ENCODE measurements at regions not wholly inside any gene's neighbourhood (a gene's known extent, or its start where the extent isn't known, plus 50 kb on each side); places are given as distances from the start of the nearest gene placed in this dataset.

DNA sequence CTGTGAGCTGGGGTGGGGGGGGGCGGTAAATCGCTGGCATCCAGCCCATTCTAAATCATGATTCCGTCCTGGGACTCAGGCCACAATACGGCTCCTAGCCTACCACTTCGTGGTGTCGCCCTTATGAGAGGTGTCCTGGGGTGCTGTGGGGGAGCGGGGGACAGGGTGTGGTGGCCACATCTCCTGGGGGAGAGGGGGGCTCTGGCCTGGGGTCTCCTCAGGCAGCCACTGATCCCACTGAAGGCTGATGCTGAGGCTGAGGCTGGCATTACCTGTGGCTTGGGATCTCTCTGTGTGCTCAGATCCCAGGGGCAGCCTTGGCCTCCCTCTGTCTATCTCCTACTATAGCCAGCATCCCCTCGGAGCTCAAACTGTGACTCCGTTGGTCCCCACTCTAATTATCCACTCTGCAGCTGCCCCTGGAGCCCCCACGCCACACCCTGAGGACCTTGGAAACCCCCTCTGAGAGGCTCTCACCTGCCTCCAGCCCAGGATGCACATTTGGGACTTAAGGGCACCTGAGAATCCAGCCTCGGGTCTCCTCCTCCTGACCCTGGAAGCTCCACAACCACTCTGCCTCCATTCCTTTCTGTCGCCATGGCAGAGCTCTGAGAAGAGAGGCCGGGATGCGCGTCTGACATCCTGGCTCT, 249.3 kb upstream of the TCERG1L start:
- WGBS, 2 experiments (ENCODE audit: insufficient coverage in 2 of 2) = 83 to 85% methylated on average over 11 to 12 of the region's 15 CpGs
- no peaks in the 10 kb centered on the region for H3K9me3 ChIP-seq (ENCODE audit: control insufficient read depth, low read length)
- no peaks in the 10 kb centered on the region for H3K4me1 ChIP-seq (ENCODE audit: control insufficient read depth, insufficient read depth, low read length, poor library complexity, severe bottlenecking)
- no peak overlapping the region for H3K4me3 ChIP-seq (ENCODE audit: extremely low read depth, insufficient read depth, low read length, poor library complexity, severe bottlenecking)
- no peak overlapping the region for H3K27ac ChIP-seq (ENCODE audit: low read depth, low read length, severe bottlenecking)
- no peaks in the 10 kb centered on the region for H3K36me3 ChIP-seq (ENCODE audit: control insufficient read depth, insufficient read depth, low read length)

- H3K9me3 ChIP-seq (ENCODE audit: control insufficient read depth, low read length) = no peaks in the 10 kb centered on the region
- H3K4me3 ChIP-seq (ENCODE audit: extremely low read depth, insufficient read depth, low read length, poor library complexity, severe bottlenecking) = no peak overlapping the region
- H3K36me3 ChIP-seq (ENCODE audit: control insufficient read depth, insufficient read depth, low read length) = no peaks in the 10 kb centered on the region
- no peak overlapping the region for H3K27ac ChIP-seq (ENCODE audit: low read depth, low read length, severe bottlenecking)
- H3K4me1 ChIP-seq (ENCODE audit: control insufficient read depth, insufficient read depth, low read length, poor library complexity, severe bottlenecking) = no peaks in the 10 kb centered on the region
- 94 to 100% methylated on average over 2 of the region's 5 CpGs for WGBS, 2 experiments (ENCODE audit: insufficient coverage in 2 of 2)
These were observed 250.4 kb upstream of the TCERG1L start for GRCh38 chr10:131561897-131562296.

- no peaks in the 10 kb centered on the region for H3K36me3 ChIP-seq (ENCODE audit: control insufficient read depth, insufficient read depth, low read length)
- H3K4me3 ChIP-seq (ENCODE audit: extremely low read depth, insufficient read depth, low read length, poor library complexity, severe bottlenecking) = no peak overlapping the region
- H3K4me1 ChIP-seq (ENCODE audit: control insufficient read depth, insufficient read depth, low read length, poor library complexity, severe bottlenecking) = no peaks in the 10 kb centered on the region
- H3K27ac ChIP-seq (ENCODE audit: low read depth, low read length, severe bottlenecking) = no peak overlapping the region
- no peaks in the 10 kb centered on the region for H3K9me3 ChIP-seq (ENCODE audit: control insufficient read depth, low read length)
- WGBS, 2 experiments (ENCODE audit: insufficient coverage in 2 of 2) = 63 to 77% methylated on average over 1 to 2 of the region's 2 CpGs
These were observed 251.9 kb upstream of the TCERG1L start for GRCh38 chr10:131563411-131563810.

DNA sequence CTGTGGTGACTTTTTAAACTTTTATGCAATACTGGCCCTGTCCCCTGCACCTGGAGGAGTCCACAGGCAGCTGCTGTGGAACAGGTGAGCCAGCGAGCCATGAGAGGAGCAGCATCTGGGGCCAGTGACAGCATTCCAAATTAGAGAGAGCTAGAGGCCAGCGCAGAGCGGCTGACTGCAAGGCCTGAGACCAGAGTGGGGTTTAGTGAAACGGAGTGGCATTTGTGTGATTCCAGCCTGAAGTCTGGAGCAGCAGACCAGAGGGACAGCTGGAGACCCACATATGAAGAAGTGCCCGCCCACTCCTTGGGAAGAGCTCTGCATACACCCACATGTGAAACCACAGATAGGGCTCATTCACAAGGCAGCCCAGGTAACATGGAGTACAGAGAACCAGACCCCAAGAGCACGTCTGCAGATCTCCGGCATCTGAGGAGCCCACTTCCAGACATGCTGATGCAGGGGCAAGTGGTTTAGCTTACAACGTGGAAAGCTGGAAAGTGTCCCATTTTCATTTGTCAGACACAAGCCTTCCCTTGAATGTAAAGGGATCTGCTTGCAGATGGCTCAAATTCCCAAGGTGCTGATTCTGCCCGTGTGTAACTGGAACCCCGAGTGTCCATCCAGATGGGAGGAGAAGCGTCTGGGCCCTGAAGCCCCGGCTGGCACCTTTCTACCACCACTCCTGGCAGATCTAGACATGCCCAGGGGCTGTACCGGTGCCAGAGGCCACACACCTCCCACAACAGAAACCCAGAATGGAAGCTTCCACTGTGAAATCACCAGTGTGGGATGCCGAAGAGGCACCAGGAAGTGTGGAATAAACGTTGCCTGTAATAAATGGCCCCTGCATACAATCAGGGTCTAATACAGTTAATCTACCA, 256.0 kb upstream of the TCERG1L start:
- Histone ChIP-seq H3K9me3 (ENCODE audit: control insufficient read depth, low read length) (no peaks in the 10 kb centered on the region), H3K27ac (ENCODE audit: low read depth, low read length, severe bottlenecking) (no peak overlapping the region), H3K4me1 (ENCODE audit: control insufficient read depth, insufficient read depth, low read length, poor library complexity, severe bottlenecking) (no peaks in the 10 kb centered on the region), H3K4me3 (ENCODE audit: extremely low read depth, insufficient read depth, low read length, poor library complexity, severe bottlenecking) (no peak overlapping the region), H3K36me3 (ENCODE audit: control insufficient read depth, insufficient read depth, low read length) (no peaks in the 10 kb centered on the region)
- WGBS, 2 experiments (ENCODE audit: insufficient coverage in 2 of 2) = 92% methylated on average over 12 of the region's 15 CpGs

GRCh38 chr10:131568866-131569265, 257.3 kb upstream of the TCERG1L start:
- 68 to 75% methylated on average over 5 to 6 of the region's 7 CpGs for WGBS, 2 experiments (ENCODE audit: insufficient coverage in 2 of 2)
- no peaks in the 10 kb centered on the region for H3K4me1 ChIP-seq (ENCODE audit: control insufficient read depth, insufficient read depth, low read length, poor library complexity, severe bottlenecking)

DNA sequence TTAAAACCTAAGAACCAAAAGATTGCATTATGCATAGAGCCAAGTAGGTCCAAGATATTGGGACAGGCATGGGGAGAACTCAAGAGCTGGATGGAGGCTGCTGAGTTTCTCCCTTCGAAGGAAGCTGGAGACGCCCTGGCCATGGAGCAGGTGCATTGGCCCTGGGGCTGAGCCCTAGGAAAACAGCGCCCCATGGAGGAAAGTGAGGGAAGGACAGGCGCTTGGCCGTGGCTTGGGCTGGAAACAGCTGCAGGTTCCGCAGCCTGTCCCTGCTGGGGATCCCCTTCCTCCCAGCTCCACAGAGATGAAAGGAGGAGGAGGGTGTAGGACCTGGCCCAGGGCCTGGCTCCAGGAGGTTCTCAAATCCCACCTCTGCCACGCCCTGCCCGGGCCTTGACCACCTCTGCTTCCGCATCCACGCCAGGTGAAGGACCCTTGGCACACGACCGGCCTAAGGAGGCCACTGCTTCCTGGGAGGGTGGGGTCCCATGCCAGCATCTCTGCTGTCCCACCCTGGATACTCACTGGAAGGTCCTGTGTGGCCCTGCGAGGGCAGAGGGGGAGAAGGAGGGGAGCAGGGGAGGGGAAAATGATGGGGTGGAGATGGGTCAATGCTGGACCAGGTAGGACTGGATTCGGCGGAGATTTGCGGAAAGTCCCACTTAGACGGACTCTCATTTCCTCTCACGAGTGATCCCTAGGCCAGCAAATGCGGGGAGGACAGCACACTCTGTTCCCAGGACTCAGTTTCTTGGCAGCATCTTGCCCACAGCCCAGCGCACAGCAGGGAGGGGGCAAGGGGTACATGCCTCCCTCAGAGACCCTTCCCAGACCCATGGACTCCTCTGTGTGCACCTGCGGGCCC, 258.6 kb upstream of the TCERG1L start:
- Histone ChIP-seq H3K9me3 (ENCODE audit: control insufficient read depth, low read length) (no peaks in the 10 kb centered on the region), H3K27ac (ENCODE audit: low read depth, low read length, severe bottlenecking) (no peak overlapping the region), H3K36me3 (ENCODE audit: control insufficient read depth, insufficient read depth, low read length) (no peaks in the 10 kb centered on the region), H3K4me1 (ENCODE audit: control insufficient read depth, insufficient read depth, low read length, poor library complexity, severe bottlenecking) (no peaks in the 10 kb centered on the region), H3K4me3 (ENCODE audit: extremely low read depth, insufficient read depth, low read length, poor library complexity, severe bottlenecking) (no peak overlapping the region)
- 81 to 82% methylated on average over 17 to 21 of the region's 21 CpGs for WGBS, 2 experiments (ENCODE audit: insufficient coverage in 2 of 2)

More at GRCh38 chr10:131568866-131569265, 257.3 kb upstream of the TCERG1L start:
- no peaks in the 10 kb centered on the region for H3K9me3 ChIP-seq (ENCODE audit: control insufficient read depth, low read length)
- no peak overlapping the region for H3K27ac ChIP-seq (ENCODE audit: low read depth, low read length, severe bottlenecking)
- H3K4me3 ChIP-seq (ENCODE audit: extremely low read depth, insufficient read depth, low read length, poor library complexity, severe bottlenecking) = no peak overlapping the region
- H3K36me3 ChIP-seq (ENCODE audit: control insufficient read depth, insufficient read depth, low read length) = no peaks in the 10 kb centered on the region

- 87 to 93% methylated on average over 12 to 13 of the region's 13 CpGs for WGBS, 2 experiments (ENCODE audit: insufficient coverage in 2 of 2)
- H3K4me3 ChIP-seq (ENCODE audit: extremely low read depth, insufficient read depth, low read length, poor library complexity, severe bottlenecking) = no peak overlapping the region
- H3K27ac ChIP-seq (ENCODE audit: low read depth, low read length, severe bottlenecking) = no peak overlapping the region
- H3K4me1 ChIP-seq (ENCODE audit: control insufficient read depth, insufficient read depth, low read length, poor library complexity, severe bottlenecking) = no peaks in the 10 kb centered on the region
- no peaks in the 10 kb centered on the region for H3K9me3 ChIP-seq (ENCODE audit: control insufficient read depth, low read length)
- no peaks in the 10 kb centered on the region for H3K36me3 ChIP-seq (ENCODE audit: control insufficient read depth, insufficient read depth, low read length)
These were observed 259.3 kb upstream of the TCERG1L start for GRCh38 chr10:131570716-131571307.

DNA sequence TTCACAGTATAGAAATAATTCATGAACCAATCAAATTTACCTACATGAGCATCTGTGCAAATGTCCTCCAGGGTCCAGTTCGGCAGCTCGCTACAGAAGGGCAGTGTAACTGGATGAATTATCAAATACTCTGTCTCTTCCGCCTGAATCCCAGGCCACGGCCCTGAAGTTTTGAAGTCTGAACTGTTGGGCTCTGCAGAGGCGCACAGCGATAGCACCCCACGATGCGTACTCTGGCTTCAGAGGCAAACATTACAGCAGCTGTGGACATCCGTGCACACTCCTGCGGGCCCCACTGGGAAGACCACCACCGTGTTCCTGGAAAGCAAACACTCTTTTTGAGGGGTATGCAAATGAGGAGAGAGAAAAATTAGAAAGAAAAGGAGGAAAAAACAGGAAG, 259.8 kb upstream of the TCERG1L start:
- H3K4me3 ChIP-seq (ENCODE audit: extremely low read depth, insufficient read depth, low read length, poor library complexity, severe bottlenecking) = no peak overlapping the region
- 86 to 89% methylated on average over 11 of the region's 11 CpGs for WGBS, 2 experiments (ENCODE audit: insufficient coverage in 2 of 2)
- no peak overlapping the region for H3K27ac ChIP-seq (ENCODE audit: low read depth, low read length, severe bottlenecking)
- H3K4me1 ChIP-seq (ENCODE audit: control insufficient read depth, insufficient read depth, low read length, poor library complexity, severe bottlenecking) = no peaks in the 10 kb centered on the region
- no peaks in the 10 kb centered on the region for H3K9me3 ChIP-seq (ENCODE audit: control insufficient read depth, low read length)
- H3K36me3 ChIP-seq (ENCODE audit: control insufficient read depth, insufficient read depth, low read length) = no peaks in the 10 kb centered on the region

DNA sequence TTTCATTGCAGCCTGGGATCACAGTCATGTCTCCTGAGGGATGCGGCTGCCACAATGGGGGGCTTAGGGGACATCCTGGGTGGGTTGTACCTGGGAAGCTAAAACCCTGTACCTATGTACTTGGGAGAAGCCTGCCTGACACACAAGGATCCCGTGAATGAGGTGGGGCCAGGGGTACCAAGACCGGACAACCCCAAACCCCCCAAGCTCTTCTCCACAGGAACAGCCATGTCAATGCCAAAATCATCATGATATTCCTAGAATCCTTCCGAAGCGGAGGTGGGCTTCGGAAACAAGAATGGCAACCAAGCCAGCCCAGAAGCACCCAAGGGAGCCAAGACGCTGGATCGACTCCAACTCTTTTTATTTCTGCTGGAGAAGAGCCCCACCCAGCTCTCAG, 260.3 kb upstream of the TCERG1L start:
- Histone ChIP-seq H3K36me3 (ENCODE audit: control insufficient read depth, insufficient read depth, low read length) (no peaks in the 10 kb centered on the region), H3K4me3 (ENCODE audit: extremely low read depth, insufficient read depth, low read length, poor library complexity, severe bottlenecking) (no peak overlapping the region), H3K4me1 (ENCODE audit: control insufficient read depth, insufficient read depth, low read length, poor library complexity, severe bottlenecking) (no peaks in the 10 kb centered on the region), H3K9me3 (ENCODE audit: control insufficient read depth, low read length) (no peaks in the 10 kb centered on the region), H3K27ac (ENCODE audit: low read depth, low read length, severe bottlenecking) (no peak overlapping the region)
- WGBS, 2 experiments (ENCODE audit: insufficient coverage in 2 of 2) = 86 to 88% methylated on average over 4 to 8 of the region's 8 CpGs

DNA sequence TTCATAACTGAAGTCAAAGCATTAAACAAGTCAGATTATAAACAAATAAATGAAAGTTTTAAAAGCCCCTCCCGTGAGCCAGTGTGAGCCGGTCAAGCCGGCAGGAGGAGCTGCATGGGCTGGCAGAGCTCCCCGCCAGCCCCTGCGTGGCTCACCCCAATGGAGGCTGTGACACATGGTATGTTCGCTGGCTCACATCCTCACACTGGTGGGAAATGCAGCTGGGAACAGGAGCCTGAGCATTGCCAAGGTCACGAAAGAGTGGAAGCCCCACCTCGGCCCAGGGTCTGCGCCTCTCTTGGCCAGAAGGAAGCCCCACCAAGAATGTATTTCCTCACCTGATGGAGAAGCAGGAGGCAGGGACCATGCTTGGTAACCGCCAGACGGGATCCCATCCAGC, 261.7 kb upstream of the TCERG1L start:
- Histone ChIP-seq H3K9me3 (ENCODE audit: control insufficient read depth, low read length) (no peaks in the 10 kb centered on the region), H3K4me3 (ENCODE audit: extremely low read depth, insufficient read depth, low read length, poor library complexity, severe bottlenecking) (no peak overlapping the region), H3K36me3 (ENCODE audit: control insufficient read depth, insufficient read depth, low read length) (no peaks in the 10 kb centered on the region), H3K4me1 (ENCODE audit: control insufficient read depth, insufficient read depth, low read length, poor library complexity, severe bottlenecking) (no peaks in the 10 kb centered on the region), H3K27ac (ENCODE audit: low read depth, low read length, severe bottlenecking) (no peak overlapping the region)
- 94 to 95% methylated on average over 9 of the region's 11 CpGs for WGBS, 2 experiments (ENCODE audit: insufficient coverage in 2 of 2)

Data from mesodermal cell (in vitro differentiated cells).